A673 (cell line): ENCODE measurements at regions not wholly inside any gene's neighbourhood (a gene's known extent, or its start where the extent isn't known, plus 50 kb on each side); places are given as distances from the start of the nearest gene placed in this dataset.

Source experiments
- CTCF ChIP-seq: fragments of 300-800, 200-600 bp; sonication (generic); conservative IDR thresholded peaks from 2 replicates; pipeline ENCODE4 v1.5.1; 2017; ENCODE audit warnings: low read depth, mild to moderate bottlenecking, antibody characterized with exemption, low read length, moderate library complexity, mixed read lengths
- EZH2 ChIP-seq: fragments of 200-600 bp; sonication (generic); IDR thresholded peaks from 2 replicates; pipeline ENCODE4 v1.6.1; 2017; ENCODE audit warnings: borderline replicate concordance, low read depth, mild to moderate bottlenecking, mixed read lengths, antibody characterized with exemption, low read length; ENCODE audit not compliant: poor library complexity, severe bottlenecking

GRCh38 chr7:24402655-24403054 lies 118.7 kb downstream of the NPY start:
- TF ChIP-seq CTCF (no peak), EZH2 (no peak)
